ENCODE measurements at regions not wholly inside any gene's neighbourhood (a gene's known extent, or its start where the extent isn't known, plus 50 kb on each side); places are given as distances from the start of the nearest gene placed in this dataset.

- Histone ChIP-seq H2AFZ (ENCODE audit: low read depth, low read length) (no peak overlapping the region), H3K27me3 (ENCODE audit: insufficient read depth, low read length) (no peaks in the 10 kb centered on the region)
Measured at GRCh38 chr12:87272851-87273250, 756.4 kb downstream of the C12orf50 start.

GRCh38 chr12:87270919-87271318, 758.3 kb downstream of the C12orf50 start:
- Histone ChIP-seq H4K20me1 (ENCODE audit: insufficient read depth, low read length) (no peaks in the 10 kb centered on the region), H3K36me3 (ENCODE audit: insufficient read depth, low read length) (no peaks in the 10 kb centered on the region), H3K79me2 (ENCODE audit: insufficient read depth, low read length) (no peaks in the 10 kb centered on the region), H3K27me3 (ENCODE audit: insufficient read depth, low read length) (no peaks in the 10 kb centered on the region), H3K4me1 (ENCODE audit: insufficient read depth, low read length) (no peaks in the 10 kb centered on the region), H3K4me3 (ENCODE audit: insufficient read depth, low read depth, low read length) (no peak overlapping the region), H2AFZ (ENCODE audit: low read depth, low read length) (peak overlapping the region; percentile 28), H3K4me2 (ENCODE audit: low read length) (peak overlapping the region; percentile 70), H3K9ac (ENCODE audit: low read length) (peak overlapping the region; percentile 36), H3K9me3 (ENCODE audit: insufficient read depth, low read depth, low read length) (no peaks in the 10 kb centered on the region), H3K27ac (ENCODE audit: low read depth, low read length) (peak overlapping the region; percentile 37)
- peak; percentile 57 for DNase-seq (ENCODE audit: low read depth)
- H3K27me3 Mint-ChIP-seq (ENCODE audit: low read depth, unreplicated experiment) = no peaks in the 10 kb centered on the region
- FAIRE-seq = no peak
- H3K36me3 Mint-ChIP-seq (ENCODE audit: low read depth, unreplicated experiment) = no peaks in the 10 kb centered on the region
- TF ChIP-seq EZH2 (IDR thresholded peaks at IDR 0.05; ENCODE audit: insufficient read depth, low read length) (no peak), CTCF (IDR thresholded peaks at IDR 0.05; ENCODE audit: insufficient read depth, low read depth, low read length) (no peak)
- no peaks in the 10 kb centered on the region for H3K9me3 Mint-ChIP-seq (ENCODE audit: unreplicated experiment)
- H3K4me1 Mint-ChIP-seq (ENCODE audit: low read depth, unreplicated experiment) = peaks cover 8% of the 10 kb centered on the region
- H3K4me3 Mint-ChIP-seq (ENCODE audit: unreplicated experiment) = no peak overlapping the region
- peak overlapping the region; percentile 42 for H3K27ac Mint-ChIP-seq (ENCODE audit: unreplicated experiment)

More at GRCh38 chr12:87272851-87273250, 756.4 kb downstream of the C12orf50 start:
- Histone ChIP-seq H3K4me3 (ENCODE audit: insufficient read depth, low read depth, low read length) (no peak overlapping the region), H3K9me3 (ENCODE audit: insufficient read depth, low read depth, low read length) (no peaks in the 10 kb centered on the region), H3K4me2 (ENCODE audit: low read length) (no peak overlapping the region), H3K79me2 (ENCODE audit: insufficient read depth, low read length) (no peaks in the 10 kb centered on the region), H3K36me3 (ENCODE audit: insufficient read depth, low read length) (no peaks in the 10 kb centered on the region), H3K4me1 (ENCODE audit: insufficient read depth, low read length) (no peaks in the 10 kb centered on the region), H3K27ac (ENCODE audit: low read depth, low read length) (no peak overlapping the region), H3K9ac (ENCODE audit: low read length) (no peak overlapping the region), H4K20me1 (ENCODE audit: insufficient read depth, low read length) (no peaks in the 10 kb centered on the region)
- FAIRE-seq = no peak
- Mint-ChIP-seq H3K9me3 (ENCODE audit: unreplicated experiment) (no peaks in the 10 kb centered on the region), H3K27me3 (ENCODE audit: low read depth, unreplicated experiment) (no peaks in the 10 kb centered on the region), H3K4me1 (ENCODE audit: low read depth, unreplicated experiment) (peaks cover 8% of the 10 kb centered on the region), H3K36me3 (ENCODE audit: low read depth, unreplicated experiment) (no peaks in the 10 kb centered on the region), H3K27ac (ENCODE audit: unreplicated experiment) (no peak overlapping the region), H3K4me3 (ENCODE audit: unreplicated experiment) (no peak overlapping the region)
- TF ChIP-seq EZH2 (IDR thresholded peaks at IDR 0.05; ENCODE audit: insufficient read depth, low read length) (no peak), CTCF (IDR thresholded peaks at IDR 0.05; ENCODE audit: insufficient read depth, low read depth, low read length) (no peak)
- no peak for DNase-seq (ENCODE audit: low read depth)

GRCh38 chr12:87266305-87266704, 762.9 kb downstream of the C12orf50 start:
- H3K9ac ChIP-seq (ENCODE audit: low read length) = no peak overlapping the region
- H3K4me2 ChIP-seq (ENCODE audit: low read length) = no peak overlapping the region
- Mint-ChIP-seq H3K4me3 (ENCODE audit: unreplicated experiment) (no peak overlapping the region), H3K27ac (ENCODE audit: unreplicated experiment) (no peak overlapping the region), H3K36me3 (ENCODE audit: low read depth, unreplicated experiment) (no peaks in the 10 kb centered on the region), H3K4me1 (ENCODE audit: low read depth, unreplicated experiment) (peaks cover 8% of the 10 kb centered on the region), H3K27me3 (ENCODE audit: low read depth, unreplicated experiment) (no peaks in the 10 kb centered on the region), H3K9me3 (ENCODE audit: unreplicated experiment) (no peaks in the 10 kb centered on the region)
- H3K79me2 ChIP-seq (ENCODE audit: insufficient read depth, low read length) = no peaks in the 10 kb centered on the region
- no peaks in the 10 kb centered on the region for H3K36me3 ChIP-seq (ENCODE audit: insufficient read depth, low read length)
- no peaks in the 10 kb centered on the region for H3K27me3 ChIP-seq (ENCODE audit: insufficient read depth, low read length)
- H3K9me3 ChIP-seq (ENCODE audit: insufficient read depth, low read depth, low read length) = no peaks in the 10 kb centered on the region
- FAIRE-seq (no peak), DNase-seq (ENCODE audit: low read depth) (no peak)
- H3K4me3 ChIP-seq (ENCODE audit: insufficient read depth, low read depth, low read length) = no peak overlapping the region
- no peak overlapping the region for H3K27ac ChIP-seq (ENCODE audit: low read depth, low read length)
- H4K20me1 ChIP-seq (ENCODE audit: insufficient read depth, low read length) = no peaks in the 10 kb centered on the region
- no peaks in the 10 kb centered on the region for H3K4me1 ChIP-seq (ENCODE audit: insufficient read depth, low read length)
- no peak overlapping the region for H2AFZ ChIP-seq (ENCODE audit: low read depth, low read length)
- TF ChIP-seq EZH2 (IDR thresholded peaks at IDR 0.05; ENCODE audit: insufficient read depth, low read length) = no peak
- TF ChIP-seq CTCF (IDR thresholded peaks at IDR 0.05; ENCODE audit: insufficient read depth, low read depth, low read length) = no peak

Measured in astrocyte (in vitro differentiated cells and primary cell).